Sigmoid colon (tissue), 6 donors: ENCODE measurements at regions not wholly inside any gene's neighbourhood (a gene's known extent, or its start where the extent isn't known, plus 50 kb on each side); places are given as distances from the start of the nearest gene placed in this dataset.
A peak's percentile ranks its signal among the peaks of the same experiment; 100 is the strongest.

Source experiments
- DNase-seq: peaks from one replicate; pipeline ENCODE4 v3.0.0-alpha.2; 2019
- H3K27ac ChIP-seq, 4 donors: fragments of 200-600 bp; sonication (generic); one replicate each; pipeline ENCODE4 v1.5.1; 2016 to 2019; ENCODE audit warnings: mild to moderate bottlenecking in 1 of 4
- H3K27me3 ChIP-seq, 3 donors: fragments of 200-600 bp; sonication (generic); one replicate each; pipeline ENCODE4 v1.5.1; 2019; ENCODE audit warnings: mild to moderate bottlenecking in 1 of 3
- H3K36me3 ChIP-seq, 4 donors: fragments of 200-600 bp; sonication (generic); one replicate each; pipeline ENCODE4 v1.5.1; 2016 to 2019
- H3K4me1 ChIP-seq, 4 donors: fragments of 200-600 bp; sonication (generic); one replicate each; pipeline ENCODE4 v1.5.1; 2017 to 2019
- H3K4me3 ChIP-seq, 4 donors: fragments of 200-600 bp; sonication (generic); one replicate each; pipeline ENCODE4 v1.5.1; 2017 to 2019; ENCODE audit warnings: mild to moderate bottlenecking in 2 of 4, moderate library complexity in 1 of 4
- H3K9me3 ChIP-seq, 4 donors: fragments of 200-600 bp in 3 of 4; sonication (generic) in 3 of 4; one replicate each; pipeline versions ENCODE4 v1.5.1 to v1.6.1; 2013 to 2019
- CTCF ChIP-seq, 4 experiments: fragments of 450-650 bp in 3 of 4; fragments of 200-600 bp in 1 of 4; IDR thresholded peaks; one replicate each; pipeline ENCODE4 v1.5.1; 2016 to 2019; ENCODE audit warnings: antibody characterized with exemption in 4 of 4, mild to moderate bottlenecking in 3 of 4, moderate library complexity in 2 of 4
- EP300 ChIP-seq, 4 donors: sonication (generic); formaldehyde crosslinking; IDR thresholded peaks; one replicate each; pipeline ENCODE4 v1.6.1; 2017; ENCODE audit warnings: antibody characterized with exemption in 4 of 4
- POLR2A ChIP-seq, 2 donors: fragments of 450-650 bp; IDR thresholded peaks; one replicate each; pipeline ENCODE4 v1.6.1; 2016; ENCODE audit warnings: antibody characterized with exemption in 2 of 2, mild to moderate bottlenecking in 2 of 2, moderate library complexity in 2 of 2
- POLR2AphosphoS5 ChIP-seq, 4 donors: sonication (generic); formaldehyde crosslinking; IDR thresholded peaks; one replicate each; pipeline ENCODE4 v1.6.1; 2017; ENCODE audit warnings: antibody characterized with exemption in 4 of 4
- WGBS, 2 donors: extraction: QIAGEN DNeasy Blood & Tissue Kit; methylation state at CpG; one replicate each; pipeline ENCODE4 v1.1.7; 2013; 5-methylcytosine and 5-hydroxymethylcytosine counted together
- intact Hi-C: fragments of 100-400 bp; cut with DNase I; formaldehyde crosslinking; loops from one replicate; pipeline ENCODE4 v1.15.1; 2023
- donor health status: healthy with polysubstance abuse.
- donor health status: healthy.

GRCh38 chr5:58094031-58094430 lies 365.9 kb downstream of the PLK2 start:
- 48 to 74% methylated on average over 5 of the region's 5 CpGs for WGBS, 2 donors
- H3K9me3 ChIP-seq = no peaks in the 10 kb centered on the region
- H3K4me1 ChIP-seq = no peaks in the 10 kb centered on the region
- H3K36me3 ChIP-seq = no peaks in the 10 kb centered on the region
- TF ChIP-seq EP300 (IDR thresholded peaks at IDR 0.05) (no peak), CTCF (IDR thresholded peaks at IDR 0.05) (no peak), POLR2AphosphoS5 (IDR thresholded peaks at IDR 0.05) (no peak), POLR2A (IDR thresholded peaks at IDR 0.05) (no peak)
- intact Hi-C loops = no loop called here
- DNase-seq = no peak
- no peak overlapping the region for H3K27ac ChIP-seq
- H3K27me3 ChIP-seq = no peaks in the 10 kb centered on the region
- H3K4me3 ChIP-seq = no peak overlapping the region

GRCh38 chr5:58090704-58091103 lies 369.2 kb downstream of the PLK2 start:
- Histone ChIP-seq H3K27ac (no peak overlapping the region), H3K4me1 (no peaks in the 10 kb centered on the region), H3K27me3 (no peaks in the 10 kb centered on the region), H3K36me3 (no peaks in the 10 kb centered on the region), H3K4me3 (no peak overlapping the region), H3K9me3 (no peaks in the 10 kb centered on the region)
- WGBS, 2 donors = 64 to 87% methylated on average over 4 of the region's 4 CpGs
- intact Hi-C loops = no loop called here
- TF ChIP-seq POLR2AphosphoS5 (IDR thresholded peaks at IDR 0.05) = no peak
- no peak for TF ChIP-seq CTCF (IDR thresholded peaks at IDR 0.05)
- no peak for TF ChIP-seq EP300 (IDR thresholded peaks at IDR 0.05)
- no peak for TF ChIP-seq POLR2A (IDR thresholded peaks at IDR 0.05)
- no peak for DNase-seq

GRCh38 chr5:58088941-58089340 lies 370.9 kb downstream of the PLK2 start:
- Histone ChIP-seq H3K9me3 (no peaks in the 10 kb centered on the region), H3K27ac (no peak overlapping the region), H3K4me1 (no peaks in the 10 kb centered on the region), H3K4me3 (no peak overlapping the region), H3K36me3 (no peaks in the 10 kb centered on the region), H3K27me3 (no peaks in the 10 kb centered on the region)
- DNase-seq = no peak
- intact Hi-C loops = no loop called here
- 46 to 72% methylated on average over 5 of the region's 5 CpGs for WGBS, 2 donors
- TF ChIP-seq EP300 (IDR thresholded peaks at IDR 0.05) (no peak), POLR2AphosphoS5 (IDR thresholded peaks at IDR 0.05) (no peak), CTCF (IDR thresholded peaks at IDR 0.05) (no peak), POLR2A (IDR thresholded peaks at IDR 0.05) (no peak)

GRCh38 chr5:58087905-58088304 lies 372.0 kb downstream of the PLK2 start:
- 74 to 87% methylated on average over 2 of the region's 2 CpGs for WGBS, 2 donors
- TF ChIP-seq CTCF (IDR thresholded peaks at IDR 0.05) (no peak), POLR2AphosphoS5 (IDR thresholded peaks at IDR 0.05) (no peak)
- intact Hi-C loops = no loop called here

GRCh38 chr5:58087123-58087522 lies 372.8 kb downstream of the PLK2 start:
- 72 to 77% methylated on average over 1 of the region's 1 CpG for WGBS, 2 donors
- intact Hi-C loops = no loop called here
- no peak for DNase-seq
- no peaks in the 10 kb centered on the region for H3K27me3 ChIP-seq
- no peaks in the 10 kb centered on the region for H3K4me1 ChIP-seq
- no peaks in the 10 kb centered on the region for H3K9me3 ChIP-seq
- H3K27ac ChIP-seq = no peak overlapping the region
- H3K4me3 ChIP-seq = no peak overlapping the region
- peak in 1 of 4 donors; percentile 30 for TF ChIP-seq POLR2AphosphoS5 (IDR thresholded peaks at IDR 0.05)
- TF ChIP-seq CTCF (IDR thresholded peaks at IDR 0.05) = no peak
- no peak for TF ChIP-seq POLR2A (IDR thresholded peaks at IDR 0.05)
- no peak for TF ChIP-seq EP300 (IDR thresholded peaks at IDR 0.05)
- H3K36me3 ChIP-seq = no peaks in the 10 kb centered on the region

More at GRCh38 chr5:58087905-58088304, 372.0 kb downstream of the PLK2 start:
- no peaks in the 10 kb centered on the region for H3K4me1 ChIP-seq
- no peaks in the 10 kb centered on the region for H3K9me3 ChIP-seq
- H3K4me3 ChIP-seq = no peak overlapping the region
- DNase-seq = no peak
- no peaks in the 10 kb centered on the region for H3K27me3 ChIP-seq
- H3K36me3 ChIP-seq = no peaks in the 10 kb centered on the region
- no peak overlapping the region for H3K27ac ChIP-seq
